ENCODE measurements at regions not wholly inside any gene's neighbourhood (a gene's known extent, or its start where the extent isn't known, plus 50 kb on each side); places are given as distances from the start of the nearest gene placed in this dataset.
"Not testable (repeated sequence)": the region's sequence is repeated elsewhere in the genome, so short reads cannot be mapped to it uniquely, and the experiment has no call there.

GRCh38 chr16:72590151-72590937, 418.4 kb upstream of the PMFBP1 start:
- DNase-seq = no peak

- no peak for DNase-seq
Observed at GRCh38 chr16:72588551-72588950, 416.6 kb upstream of the PMFBP1 start.

- not testable (repeated sequence) for DNase-seq
Observed at GRCh38 chr16:72578061-72578460, 406.1 kb upstream of the PMFBP1 start.

- DNase-seq = no peak
Observed at GRCh38 chr16:72576189-72576588, 404.2 kb upstream of the PMFBP1 start.

- DNase-seq = no peak
Observed at GRCh38 chr16:72569677-72570076, 397.7 kb upstream of the PMFBP1 start.

GRCh38 chr16:72568502-72568901, 396.5 kb upstream of the PMFBP1 start:
- DNase-seq = no peak

GRCh38 chr16:72566174-72566573, 394.2 kb upstream of the PMFBP1 start:
- DNase-seq = no peak

- DNase-seq = no peak
Observed at GRCh38 chr16:72565106-72565505, 393.2 kb upstream of the PMFBP1 start.

GRCh38 chr16:72560617-72561016, 388.7 kb upstream of the PMFBP1 start:
- DNase-seq = peak; percentile 71

- no peak for DNase-seq
Observed at GRCh38 chr16:72558501-72558900, 386.5 kb upstream of the PMFBP1 start.

GRCh38 chr16:72554935-72555334, 383.0 kb upstream of the PMFBP1 start:
- no peak for DNase-seq

- no peak for DNase-seq
Observed at GRCh38 chr16:72552654-72553053, 380.7 kb upstream of the PMFBP1 start.

GRCh38 chr16:72551649-72552048, 379.7 kb upstream of the PMFBP1 start:
- no peak for DNase-seq

GRCh38 chr16:72549878-72550277, 377.9 kb upstream of the PMFBP1 start:
- DNase-seq = no peak

GRCh38 chr16:72542102-72542501, 370.1 kb upstream of the PMFBP1 start:
- no peak for DNase-seq

GRCh38 chr16:72537664-72538063, 365.7 kb upstream of the PMFBP1 start:
- no peak for DNase-seq

GRCh38 chr16:72536723-72537435, 364.9 kb upstream of the PMFBP1 start:
- DNase-seq = no peak

- no peak for DNase-seq
Observed at GRCh38 chr16:72532906-72533410, 361.0 kb upstream of the PMFBP1 start.

- no peak for DNase-seq
Observed at GRCh38 chr16:72530434-72530833, 358.5 kb upstream of the PMFBP1 start.

- no peak for DNase-seq
Observed at GRCh38 chr16:72523087-72523486, 351.1 kb upstream of the PMFBP1 start.

- DNase-seq = no peak
Observed at GRCh38 chr16:72517154-72517553, 345.2 kb upstream of the PMFBP1 start.

- no peak for DNase-seq
Observed at GRCh38 chr16:72511171-72511570, 339.2 kb upstream of the PMFBP1 start.

GRCh38 chr16:72508191-72508590, 336.2 kb upstream of the PMFBP1 start:
- DNase-seq = no peak

GRCh38 chr16:72502594-72503005, 330.6 kb upstream of the PMFBP1 start:
- DNase-seq = no peak
